ENCODE measurements at regions not wholly inside any gene's neighbourhood (a gene's known extent, or its start where the extent isn't known, plus 50 kb on each side); places are given as distances from the start of the nearest gene placed in this dataset.

DNA sequence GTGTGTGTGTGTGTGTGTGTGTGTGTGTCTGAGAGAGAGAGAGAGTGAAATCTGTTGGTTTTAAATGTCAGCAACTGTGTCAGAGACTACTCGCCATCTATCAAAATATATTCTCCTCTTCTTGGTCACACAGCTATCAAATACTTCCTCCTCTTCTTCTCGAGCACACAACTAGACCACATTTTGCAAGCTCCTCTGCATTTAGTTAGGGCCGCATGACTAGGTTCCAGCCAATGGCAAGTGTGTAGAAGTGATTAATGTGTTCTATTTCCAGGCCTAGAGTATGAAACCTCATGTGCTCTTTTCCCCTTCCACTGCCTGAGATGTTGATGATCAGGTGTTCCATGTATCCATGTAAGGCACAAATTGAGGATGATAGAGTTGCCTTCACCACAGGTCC lies 278.5 kb upstream of the MARCKS start:
- TF ChIP-seq POLR2A (IDR thresholded peaks at IDR 0.05) = no peak
- TF ChIP-seq, protein P1, sequence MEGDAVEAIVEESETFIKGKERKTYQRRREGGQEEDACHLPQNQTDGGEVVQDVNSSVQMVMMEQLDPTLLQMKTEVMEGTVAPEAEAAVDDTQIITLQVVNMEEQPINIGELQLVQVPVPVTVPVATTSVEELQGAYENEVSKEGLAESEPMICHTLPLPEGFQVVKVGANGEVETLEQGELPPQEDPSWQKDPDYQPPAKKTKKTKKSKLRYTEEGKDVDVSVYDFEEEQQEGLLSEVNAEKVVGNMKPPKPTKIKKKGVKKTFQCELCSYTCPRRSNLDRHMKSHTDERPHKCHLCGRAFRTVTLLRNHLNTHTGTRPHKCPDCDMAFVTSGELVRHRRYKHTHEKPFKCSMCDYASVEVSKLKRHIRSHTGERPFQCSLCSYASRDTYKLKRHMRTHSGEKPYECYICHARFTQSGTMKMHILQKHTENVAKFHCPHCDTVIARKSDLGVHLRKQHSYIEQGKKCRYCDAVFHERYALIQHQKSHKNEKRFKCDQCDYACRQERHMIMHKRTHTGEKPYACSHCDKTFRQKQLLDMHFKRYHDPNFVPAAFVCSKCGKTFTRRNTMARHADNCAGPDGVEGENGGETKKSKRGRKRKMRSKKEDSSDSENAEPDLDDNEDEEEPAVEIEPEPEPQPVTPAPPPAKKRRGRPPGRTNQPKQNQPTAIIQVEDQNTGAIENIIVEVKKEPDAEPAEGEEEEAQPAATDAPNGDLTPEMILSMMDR (IDR thresholded peaks at IDR 0.05) = no peak
